ENCODE measurements at regions not wholly inside any gene's neighbourhood (a gene's known extent, or its start where the extent isn't known, plus 50 kb on each side); places are given as distances from the start of the nearest gene placed in this dataset.
"Not testable (repeated sequence)": the region's sequence is repeated elsewhere in the genome, so short reads cannot be mapped to it uniquely, and the experiment has no call there.

DNA sequence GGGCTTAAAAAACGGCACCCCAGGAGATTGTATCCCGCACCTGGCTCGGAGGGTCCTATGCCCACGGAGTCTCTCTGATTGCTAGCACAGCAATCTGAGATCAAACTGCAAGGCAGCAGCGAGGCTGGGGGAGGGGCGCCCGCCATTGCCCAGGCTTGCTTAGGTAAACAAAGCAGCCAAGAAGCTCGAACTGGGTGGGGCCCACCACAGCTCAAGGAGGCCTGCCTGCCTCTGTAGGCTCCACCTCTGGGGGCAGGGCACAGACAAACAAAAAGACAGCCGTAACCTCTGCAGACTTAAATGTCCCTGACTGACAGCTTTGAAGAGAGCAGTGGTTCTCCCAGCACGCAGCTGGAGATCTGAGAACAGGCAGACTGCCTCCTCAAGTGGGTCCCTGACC, 601.5 kb upstream of the TBX3 start:
- H3K4me1 Mint-ChIP-seq (ENCODE audit: low read depth); ATAC-seq; H3K27me3 Mint-ChIP-seq (ENCODE audit: low read depth); H3K9me3 Mint-ChIP-seq; DNase-seq; H3K36me3 Mint-ChIP-seq (ENCODE audit: insufficient read depth); H3K4me3 Mint-ChIP-seq: not testable (repeated sequence)

DNA sequence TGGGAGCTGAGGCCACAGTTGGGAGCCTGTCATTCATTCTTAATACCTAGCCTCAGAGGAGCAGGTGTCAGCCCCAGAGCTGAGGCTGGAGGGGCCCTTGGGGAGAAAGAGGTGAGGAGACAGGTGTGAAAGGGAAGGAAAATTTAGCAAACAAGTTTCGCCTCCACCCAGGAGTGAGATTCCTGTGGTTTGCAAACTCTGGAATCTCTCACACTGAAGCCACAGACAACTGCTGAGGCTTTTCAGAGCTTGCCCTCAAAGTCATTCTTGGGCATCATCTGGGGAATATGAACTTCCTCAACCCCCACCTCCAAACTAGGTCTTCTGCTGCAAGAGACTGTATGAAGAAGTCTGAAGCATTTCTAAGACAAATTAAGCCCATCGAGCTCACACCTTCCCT, 589.5 kb upstream of the TBX3 start:
- H3K9me3 Mint-ChIP-seq: peaks cover 9% of the 10 kb centered on the region
- no peak for ATAC-seq
- H3K36me3 Mint-ChIP-seq (ENCODE audit: insufficient read depth): no peaks in the 10 kb centered on the region
- no peaks in the 10 kb centered on the region for H3K27me3 Mint-ChIP-seq (ENCODE audit: low read depth)
- no peak for DNase-seq
- no peak overlapping the region for H3K4me3 Mint-ChIP-seq
- no peaks in the 10 kb centered on the region for H3K4me1 Mint-ChIP-seq (ENCODE audit: low read depth)

DNA sequence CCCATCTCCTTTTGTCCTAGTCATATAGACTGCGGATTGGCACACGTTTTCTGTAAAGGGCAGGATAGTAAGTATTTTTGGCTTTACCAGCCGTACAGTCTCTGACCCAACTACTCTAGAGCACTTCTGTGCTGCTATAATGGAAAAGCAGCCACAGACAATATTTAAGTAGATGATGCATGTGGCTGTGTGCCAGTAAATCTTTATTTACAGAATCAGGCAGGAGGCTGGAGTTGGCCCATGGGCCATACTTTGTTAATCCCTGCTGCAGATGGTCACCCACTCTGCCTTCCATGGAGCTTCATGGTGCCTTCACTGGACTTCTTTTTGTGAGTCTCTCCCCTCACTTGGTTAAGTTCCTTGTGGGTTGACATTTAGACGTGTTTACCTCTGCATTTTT, 584.5 kb upstream of the TBX3 start:
- no peaks in the 10 kb centered on the region for H3K36me3 Mint-ChIP-seq (ENCODE audit: insufficient read depth)
- H3K4me1 Mint-ChIP-seq (ENCODE audit: low read depth): no peaks in the 10 kb centered on the region
- ATAC-seq: no peak
- no peak overlapping the region for H3K4me3 Mint-ChIP-seq
- H3K27me3 Mint-ChIP-seq (ENCODE audit: low read depth): no peaks in the 10 kb centered on the region
- DNase-seq: no peak
- peaks cover 18% of the 10 kb centered on the region for H3K9me3 Mint-ChIP-seq

DNA sequence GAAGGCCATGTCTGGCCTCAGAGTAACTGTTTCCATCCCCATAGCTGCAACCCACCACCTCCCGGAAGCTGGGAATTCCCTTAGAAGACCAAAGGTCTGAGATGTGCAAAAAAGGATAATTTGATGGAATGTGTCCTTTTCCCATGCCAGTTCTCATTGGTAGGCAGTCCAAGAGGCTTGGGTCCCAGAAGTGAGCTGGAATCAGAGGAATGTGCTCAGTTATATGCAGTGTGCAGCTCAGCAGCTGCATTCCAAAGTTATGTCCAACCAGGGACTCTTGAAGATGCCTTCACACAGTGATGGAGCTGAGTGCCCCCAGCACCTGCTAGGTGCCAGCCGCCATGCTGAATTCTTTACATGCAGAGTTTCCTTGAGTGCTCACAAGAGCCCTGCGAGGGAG, 583.9 kb upstream of the TBX3 start:
- Mint-ChIP-seq H3K36me3 (ENCODE audit: insufficient read depth) (no peaks in the 10 kb centered on the region), H3K9me3 (peaks cover 18% of the 10 kb centered on the region), H3K27me3 (ENCODE audit: low read depth) (no peaks in the 10 kb centered on the region), H3K4me1 (ENCODE audit: low read depth) (no peaks in the 10 kb centered on the region), H3K4me3 (no peak overlapping the region)
- ATAC-seq (no peak), DNase-seq (no peak)

DNA sequence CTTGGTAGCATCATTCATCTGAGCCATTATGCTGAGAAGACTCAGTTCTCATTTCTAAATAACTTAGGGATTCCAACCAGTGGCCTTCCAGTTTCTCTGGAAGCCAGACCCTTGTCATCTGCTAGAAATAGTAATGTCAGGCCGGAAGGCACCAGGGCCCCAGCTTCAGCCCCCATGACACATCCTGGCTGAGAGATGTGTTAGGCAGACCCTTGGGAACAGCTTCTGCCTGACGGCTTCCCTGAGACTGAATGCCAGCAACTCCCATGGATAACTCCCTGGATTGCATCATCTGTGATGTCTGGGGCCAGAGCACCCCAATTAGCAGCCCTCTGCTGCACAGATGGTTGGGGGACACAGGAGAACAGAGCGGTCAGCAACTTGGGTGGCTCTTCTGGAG, 583.5 kb upstream of the TBX3 start:
- no peaks in the 10 kb centered on the region for H3K4me1 Mint-ChIP-seq (ENCODE audit: low read depth)
- DNase-seq (no peak), ATAC-seq (no peak)
- H3K36me3 Mint-ChIP-seq (ENCODE audit: insufficient read depth): no peaks in the 10 kb centered on the region
- H3K9me3 Mint-ChIP-seq: peaks cover 18% of the 10 kb centered on the region
- H3K27me3 Mint-ChIP-seq (ENCODE audit: low read depth): no peaks in the 10 kb centered on the region
- no peak overlapping the region for H3K4me3 Mint-ChIP-seq

DNA sequence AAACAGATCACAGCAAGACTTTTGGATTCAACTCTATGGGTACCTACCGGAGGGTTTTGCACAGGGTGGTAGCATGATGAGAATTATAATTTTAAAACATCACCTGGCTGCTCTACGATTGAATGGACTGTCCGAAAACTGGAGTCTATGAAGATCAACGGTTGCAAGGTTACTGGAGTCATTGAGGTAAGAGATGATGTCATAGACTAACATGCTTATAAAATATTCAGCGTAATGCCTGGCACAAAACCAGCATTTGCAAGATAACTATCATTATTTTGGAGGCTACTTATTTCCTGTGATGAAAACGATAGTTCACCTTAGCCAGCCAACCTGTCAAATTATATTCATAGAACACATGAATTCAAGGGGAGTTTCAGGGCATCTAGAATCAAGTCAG, 580.6 kb upstream of the TBX3 start:
- Mint-ChIP-seq H3K27me3 (ENCODE audit: low read depth) (no peaks in the 10 kb centered on the region), H3K4me1 (ENCODE audit: low read depth) (no peaks in the 10 kb centered on the region), H3K4me3 (no peak overlapping the region), H3K9me3 (peaks cover 14% of the 10 kb centered on the region), H3K36me3 (ENCODE audit: insufficient read depth) (no peaks in the 10 kb centered on the region)
- no peak for DNase-seq
- ATAC-seq: no peak

DNA sequence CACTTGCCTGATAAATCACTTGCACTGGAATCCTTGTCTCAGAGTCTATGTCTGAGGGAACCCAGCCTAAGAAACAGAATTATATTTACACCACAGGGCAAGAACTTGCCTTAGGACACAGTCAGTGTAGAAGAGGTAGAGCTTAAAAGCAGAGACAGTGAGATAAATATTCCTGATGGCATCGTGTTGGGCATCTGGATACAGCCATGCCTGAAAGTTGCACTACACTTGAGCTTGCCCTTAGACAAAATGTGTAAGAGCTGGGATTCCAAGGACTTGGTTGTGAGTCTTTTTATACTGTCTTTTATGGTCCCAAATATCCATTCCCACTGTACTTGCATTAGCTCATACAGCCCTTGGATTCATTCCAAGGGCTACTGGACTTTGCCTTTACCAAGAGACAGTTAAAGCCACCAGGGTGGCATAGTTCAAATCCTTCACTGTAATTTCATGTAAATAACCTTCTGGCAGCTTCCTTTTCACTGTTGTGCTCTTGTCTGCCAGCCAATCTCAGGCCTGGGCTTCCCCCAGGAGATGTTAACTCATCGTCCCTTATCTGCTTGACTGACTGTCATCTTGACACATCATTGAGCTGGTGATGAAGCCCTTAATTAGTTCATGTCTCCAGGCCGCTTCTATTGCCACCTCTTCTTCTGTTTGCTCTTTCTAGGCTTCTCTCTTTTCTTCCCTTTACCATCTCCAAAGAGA, 577.9 kb upstream of the TBX3 start:
- ATAC-seq (no peak), DNase-seq (no peak)
- Mint-ChIP-seq H3K4me1 (ENCODE audit: low read depth) (no peaks in the 10 kb centered on the region), H3K4me3 (no peak overlapping the region), H3K27me3 (ENCODE audit: low read depth) (no peaks in the 10 kb centered on the region), H3K9me3 (peaks cover 7% of the 10 kb centered on the region), H3K36me3 (ENCODE audit: insufficient read depth) (no peaks in the 10 kb centered on the region)

DNA sequence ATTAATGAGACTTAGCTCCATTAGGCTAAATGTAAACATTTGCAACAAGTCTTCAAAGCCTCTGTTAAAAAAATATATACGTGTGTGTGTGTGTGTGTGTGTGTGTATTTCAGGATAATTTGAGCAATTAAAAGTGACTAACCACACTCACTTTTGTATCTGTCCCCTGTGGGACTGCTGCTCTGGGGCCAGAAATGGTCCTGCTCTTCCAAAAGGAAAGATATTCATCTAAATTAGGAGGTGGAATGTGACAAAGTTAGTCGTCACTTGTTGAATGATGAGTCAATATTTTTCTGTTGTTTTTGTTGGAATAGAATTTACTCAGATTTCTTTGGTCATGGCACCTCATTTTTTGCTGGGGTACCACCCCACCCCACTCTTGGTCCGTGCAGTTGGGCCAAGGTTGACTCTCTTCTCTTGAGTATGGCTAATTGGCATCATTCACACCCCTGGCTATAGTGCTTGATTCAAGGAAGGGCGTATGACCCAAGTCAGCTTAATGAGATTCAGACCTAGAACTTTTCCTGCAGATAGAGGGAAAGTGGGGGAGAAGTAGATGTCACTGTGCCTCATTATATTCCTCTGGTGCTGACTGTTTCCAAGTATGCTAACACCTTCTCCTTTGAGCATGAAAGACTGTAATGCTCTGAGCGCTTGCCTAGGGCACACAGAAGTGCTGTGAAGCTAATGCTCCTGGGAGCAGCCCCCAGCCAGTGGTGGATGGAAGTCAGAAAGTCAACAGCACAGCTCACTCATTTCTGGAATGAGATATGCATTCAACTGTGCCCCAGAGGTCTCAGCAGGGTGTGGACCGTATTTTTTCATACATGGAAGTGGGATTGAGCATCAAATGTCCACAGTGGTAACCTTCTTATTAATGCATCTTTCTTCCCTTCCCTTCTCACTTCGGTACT, 577.0 kb upstream of the TBX3 start:
- no peaks in the 10 kb centered on the region for H3K27me3 Mint-ChIP-seq (ENCODE audit: low read depth)
- H3K4me1 Mint-ChIP-seq (ENCODE audit: low read depth): no peaks in the 10 kb centered on the region
- ATAC-seq: no peak
- DNase-seq: no peak
- H3K36me3 Mint-ChIP-seq (ENCODE audit: insufficient read depth): no peaks in the 10 kb centered on the region
- H3K4me3 Mint-ChIP-seq: no peak overlapping the region
- peaks cover 3% of the 10 kb centered on the region for H3K9me3 Mint-ChIP-seq

DNA sequence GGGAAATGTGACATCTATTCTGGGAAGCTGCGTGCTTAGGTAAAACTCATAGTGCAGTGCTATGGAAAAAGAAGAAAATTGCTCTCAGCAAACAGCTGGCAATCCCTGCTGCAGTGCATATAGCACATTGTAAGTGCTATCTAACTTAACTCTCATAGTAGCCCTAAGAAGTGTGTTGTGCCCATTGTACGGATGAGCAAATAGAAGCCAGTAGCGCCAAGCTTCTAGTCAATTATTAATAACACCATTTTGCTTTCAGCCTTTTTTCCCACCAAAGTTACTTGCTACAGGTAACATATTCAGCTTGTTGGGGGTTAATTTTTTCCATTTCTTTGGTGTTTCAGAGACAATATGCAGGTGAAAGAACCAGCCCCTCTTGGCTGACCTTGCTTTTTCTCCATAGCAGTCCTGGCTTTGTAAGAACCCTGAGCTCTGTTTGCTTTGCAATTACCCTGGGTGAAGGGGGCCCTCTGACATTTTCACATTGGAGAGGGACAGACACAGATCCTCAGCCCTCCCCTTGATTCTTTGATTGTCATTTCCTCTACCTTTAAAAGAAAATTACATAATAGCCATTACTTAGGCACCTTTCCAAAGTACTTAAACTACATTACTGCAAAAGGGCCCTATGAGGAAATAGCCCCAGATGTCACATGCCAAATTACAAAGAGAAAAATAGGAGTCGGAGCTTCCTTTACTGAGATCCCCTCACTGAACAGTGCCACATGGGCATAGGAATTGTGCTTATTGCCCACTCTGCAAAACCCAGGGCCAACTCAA, 576.2 kb upstream of the TBX3 start:
- Mint-ChIP-seq H3K36me3 (ENCODE audit: insufficient read depth) (no peaks in the 10 kb centered on the region), H3K9me3 (peaks cover 3% of the 10 kb centered on the region), H3K4me1 (ENCODE audit: low read depth) (no peaks in the 10 kb centered on the region), H3K27me3 (ENCODE audit: low read depth) (no peaks in the 10 kb centered on the region), H3K4me3 (no peak overlapping the region)
- DNase-seq: no peak
- no peak for ATAC-seq

DNA sequence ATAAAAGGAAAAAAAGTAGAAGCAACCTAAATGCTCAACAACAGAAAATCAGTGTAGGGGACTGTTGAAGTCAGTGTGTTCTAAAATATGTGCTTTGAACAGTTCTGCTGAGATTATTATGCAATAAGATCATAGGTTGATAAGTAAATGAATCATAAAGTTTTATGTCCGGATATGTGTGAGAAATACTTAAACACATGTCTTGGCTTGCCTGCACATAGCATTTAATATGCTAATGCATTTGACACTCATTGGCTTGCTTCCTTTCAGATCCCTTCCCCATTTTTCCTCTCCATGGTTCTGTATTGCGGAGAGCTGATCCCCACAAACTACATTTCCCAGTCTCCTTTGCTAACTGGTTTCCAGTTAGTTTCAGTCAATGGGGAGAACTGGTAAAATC, 573.8 kb upstream of the TBX3 start:
- no peak for ATAC-seq
- H3K27me3 Mint-ChIP-seq (ENCODE audit: low read depth): no peaks in the 10 kb centered on the region

DNA sequence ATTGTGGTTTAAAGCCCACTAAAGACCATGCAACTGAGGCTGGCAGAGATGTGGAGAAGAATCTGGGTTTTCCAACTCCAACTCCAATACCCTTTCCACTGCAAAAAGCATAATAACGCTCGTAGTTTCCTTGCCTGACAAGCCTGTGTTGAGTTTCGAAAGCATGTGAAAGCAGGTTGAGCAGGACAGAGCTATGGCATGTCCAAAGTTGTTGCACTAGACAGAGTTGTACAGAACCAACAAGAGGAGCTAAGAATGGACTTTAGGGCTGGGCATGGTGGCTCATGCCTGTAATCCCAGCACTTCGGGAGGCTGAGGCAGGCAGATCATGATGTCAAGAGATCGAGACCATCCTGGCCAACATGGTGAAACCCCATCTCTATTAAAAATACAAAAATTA, 572.0 kb upstream of the TBX3 start:
- no peak for DNase-seq
- H3K4me1 Mint-ChIP-seq (ENCODE audit: low read depth): no peaks in the 10 kb centered on the region
- no peak for ATAC-seq
- no peaks in the 10 kb centered on the region for H3K36me3 Mint-ChIP-seq (ENCODE audit: insufficient read depth)
- H3K4me3 Mint-ChIP-seq: no peak overlapping the region
- H3K27me3 Mint-ChIP-seq (ENCODE audit: low read depth): no peaks in the 10 kb centered on the region
- peaks cover 8% of the 10 kb centered on the region for H3K9me3 Mint-ChIP-seq

More for the DNA sequence above, 573.8 kb upstream of the TBX3 start:
- DNase-seq: no peak
- no peak overlapping the region for H3K4me3 Mint-ChIP-seq
- H3K4me1 Mint-ChIP-seq (ENCODE audit: low read depth): no peaks in the 10 kb centered on the region
- peaks cover 1% of the 10 kb centered on the region for H3K9me3 Mint-ChIP-seq
- no peaks in the 10 kb centered on the region for H3K36me3 Mint-ChIP-seq (ENCODE audit: insufficient read depth)

DNA sequence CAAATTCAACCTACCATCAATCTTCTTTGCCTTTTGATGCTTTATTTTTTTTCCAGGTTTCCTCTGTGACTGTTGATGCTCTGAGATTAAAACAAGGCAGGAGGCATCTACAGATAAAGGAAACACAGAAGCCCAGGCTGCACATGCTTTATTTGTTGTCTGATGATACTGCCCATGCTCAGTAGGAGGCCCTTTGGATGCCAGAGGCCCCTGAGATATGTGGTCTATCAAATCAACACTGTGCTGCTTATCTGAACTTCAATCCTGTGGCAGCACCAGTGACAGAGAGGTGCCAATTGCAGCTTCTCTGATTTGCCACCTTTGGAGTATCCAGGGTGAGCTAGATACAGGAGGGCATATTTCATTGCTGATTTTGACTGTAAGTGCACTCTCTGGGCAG, 571.3 kb upstream of the TBX3 start:
- Mint-ChIP-seq H3K36me3 (ENCODE audit: insufficient read depth) (no peaks in the 10 kb centered on the region), H3K27me3 (ENCODE audit: low read depth) (no peaks in the 10 kb centered on the region), H3K9me3 (peaks cover 9% of the 10 kb centered on the region), H3K4me1 (ENCODE audit: low read depth) (no peaks in the 10 kb centered on the region), H3K4me3 (no peak overlapping the region)
- no peak for DNase-seq
- no peak for ATAC-seq

DNA sequence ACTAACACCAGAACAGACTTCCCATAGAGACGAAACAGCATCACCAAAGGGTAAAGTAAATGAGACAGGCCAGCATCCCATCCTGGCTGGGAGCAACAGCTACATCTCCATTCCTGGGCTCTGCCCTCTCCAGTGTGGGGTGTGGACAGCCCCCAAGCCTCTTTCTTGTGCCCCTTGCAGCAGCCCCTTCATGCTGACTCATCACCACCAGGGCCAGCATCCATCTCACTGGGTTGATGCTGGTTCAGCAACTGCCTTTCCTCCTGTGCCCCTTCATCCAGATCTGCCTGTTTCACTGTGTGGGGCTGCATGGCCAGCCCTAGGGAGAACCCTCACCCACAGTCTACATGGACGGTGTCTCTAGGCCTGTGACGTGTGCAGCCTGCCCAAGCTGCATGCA, 569.1 kb upstream of the TBX3 start:
- ATAC-seq: no peak

DNA sequence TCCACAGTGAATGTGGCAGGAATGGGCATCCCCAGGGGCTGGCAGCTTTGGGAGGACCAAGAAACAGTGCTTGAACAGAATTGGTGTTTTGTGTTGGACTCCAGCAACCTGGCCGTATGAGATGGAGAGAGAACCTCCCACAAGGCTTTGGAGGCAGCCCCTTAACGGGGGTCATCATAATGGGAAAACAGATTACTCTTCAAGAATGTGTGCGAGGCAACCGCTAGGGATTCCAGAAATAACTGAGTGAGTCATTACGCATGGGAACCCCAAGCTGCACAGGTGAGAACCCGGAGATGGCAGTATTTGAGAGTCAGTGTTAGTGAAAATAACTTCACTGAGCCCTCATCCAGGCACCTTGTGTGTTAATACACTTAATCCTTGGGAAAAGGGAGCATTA, 567.8 kb upstream of the TBX3 start:
- H3K27me3 Mint-ChIP-seq (ENCODE audit: low read depth): no peaks in the 10 kb centered on the region
- no peaks in the 10 kb centered on the region for H3K36me3 Mint-ChIP-seq (ENCODE audit: insufficient read depth)
- H3K9me3 Mint-ChIP-seq: peaks cover 15% of the 10 kb centered on the region
- no peak for ATAC-seq
- no peak for DNase-seq
- no peaks in the 10 kb centered on the region for H3K4me1 Mint-ChIP-seq (ENCODE audit: low read depth)
- H3K4me3 Mint-ChIP-seq: no peak overlapping the region

More for the DNA sequence above, 569.1 kb upstream of the TBX3 start:
- DNase-seq: no peak
- Mint-ChIP-seq H3K9me3 (peaks cover 15% of the 10 kb centered on the region), H3K4me3 (no peak overlapping the region), H3K27me3 (ENCODE audit: low read depth) (no peaks in the 10 kb centered on the region), H3K36me3 (ENCODE audit: insufficient read depth) (no peaks in the 10 kb centered on the region), H3K4me1 (ENCODE audit: low read depth) (no peaks in the 10 kb centered on the region)
